ENCODE measurements at regions not wholly inside any gene's neighbourhood (a gene's known extent, or its start where the extent isn't known, plus 50 kb on each side); places are given as distances from the start of the nearest gene placed in this dataset.

DNA sequence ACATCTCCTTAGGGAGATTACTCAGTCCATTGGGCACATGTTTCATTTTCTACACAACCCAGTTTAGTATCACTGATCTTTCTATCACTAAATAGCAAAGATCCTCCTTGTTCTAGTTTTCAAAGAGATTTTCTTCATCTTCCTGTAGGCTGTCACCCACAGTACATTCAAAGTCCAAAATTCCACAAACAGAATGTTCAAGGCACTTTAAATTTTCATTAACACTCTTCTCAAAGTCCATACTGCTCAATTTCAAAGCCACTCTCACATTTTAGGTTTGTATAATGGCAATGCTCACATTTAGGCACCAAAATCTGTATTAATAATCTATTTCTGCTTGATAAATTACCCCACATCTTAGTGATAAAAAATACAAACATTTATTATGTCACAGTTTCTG is 152.8 kb downstream of the FSIP2 start:
- DNase-seq (ENCODE audit: low spot score): no peak

- DNase-seq (ENCODE audit: low spot score): no peak
These were observed 153.3 kb downstream of the FSIP2 start for GRCh38 chr2:185891804-185892411.

DNA sequence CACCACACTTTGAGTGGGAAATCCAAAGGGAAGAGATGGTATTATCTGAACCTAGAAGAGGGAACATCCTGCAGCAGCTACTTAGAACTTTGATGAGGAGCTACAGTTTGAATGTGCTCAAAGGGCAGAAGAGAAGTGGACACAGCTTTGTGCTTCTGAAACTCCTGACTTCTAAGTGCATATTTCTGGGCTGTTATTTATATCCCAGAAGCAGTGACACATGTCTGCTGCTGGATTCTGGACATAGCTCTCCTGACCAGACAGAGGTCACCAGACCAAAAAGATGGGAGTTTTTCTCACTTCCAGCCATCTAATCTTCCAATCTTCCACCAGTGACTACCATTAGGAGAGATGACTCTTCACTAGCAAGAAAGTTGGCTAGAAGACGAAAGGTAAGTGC is 153.9 kb downstream of the FSIP2 start:
- DNase-seq (ENCODE audit: low spot score): no peak

- no peak for DNase-seq (ENCODE audit: low spot score)
These were observed 155.6 kb downstream of the FSIP2 start for GRCh38 chr2:185894223-185894622.

GRCh38 chr2:185895828-185896693 is 157.5 kb downstream of the FSIP2 start:
- no peak for DNase-seq (ENCODE audit: low spot score)

GRCh38 chr2:185899366-185899765 is 160.8 kb downstream of the FSIP2 start:
- peak; percentile 7 for DNase-seq (ENCODE audit: low spot score)

DNA sequence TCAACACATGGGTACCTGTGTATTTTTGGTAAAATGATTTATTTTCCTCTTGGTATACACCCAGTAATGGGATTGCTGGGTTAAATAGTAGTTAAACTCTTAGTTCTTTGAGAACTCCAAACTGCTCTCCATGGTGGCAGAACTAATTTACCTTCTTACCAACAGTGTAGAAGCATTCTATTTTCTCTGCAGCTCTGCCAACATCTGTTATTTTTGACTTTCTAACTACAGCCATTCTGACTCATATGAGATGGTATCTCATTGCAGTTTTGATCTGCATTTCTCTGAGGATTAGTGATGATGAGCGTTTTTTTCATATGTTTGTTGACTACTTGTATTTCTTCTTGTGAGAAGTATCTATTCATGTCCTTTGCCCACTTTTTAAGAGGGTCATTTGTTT is 180.6 kb downstream of the FSIP2 start:
- no peak for DNase-seq (ENCODE audit: low spot score)

DNA sequence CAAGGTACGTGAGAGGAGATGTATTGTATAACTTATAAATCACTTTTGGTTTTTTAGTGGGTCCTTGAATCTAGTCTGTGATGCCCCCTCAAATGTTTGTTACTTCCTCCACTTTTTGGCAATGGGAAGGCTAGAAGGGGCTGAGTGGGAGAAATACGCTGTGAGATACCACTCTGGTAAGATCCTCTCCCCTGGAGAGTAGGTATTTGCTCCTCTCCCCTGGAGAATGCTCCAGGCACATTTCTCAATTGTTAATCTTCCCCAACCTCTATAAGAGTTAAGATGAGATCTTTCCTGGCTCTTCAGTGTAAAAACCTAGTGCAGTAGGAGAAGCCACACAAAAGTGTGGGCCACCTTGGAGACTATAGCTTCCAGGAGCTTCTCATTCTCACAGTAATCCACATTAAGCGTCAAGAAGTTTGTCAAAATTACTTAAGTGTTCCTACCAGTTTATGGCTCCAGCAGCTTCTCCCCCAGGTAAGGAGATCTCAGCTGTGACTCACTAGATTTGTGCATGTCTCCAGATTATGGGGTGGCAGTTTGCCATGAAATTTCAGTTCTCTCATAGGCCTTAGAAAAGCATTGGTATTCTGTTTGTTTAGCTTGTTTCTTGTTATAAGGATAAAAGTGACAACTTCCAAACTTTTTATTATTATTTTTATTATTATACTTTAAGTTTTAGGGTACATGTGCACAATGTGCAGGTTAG is 182.6 kb downstream of the FSIP2 start:
- DNase-seq (ENCODE audit: low spot score): no peak

- DNase-seq (ENCODE audit: low spot score): no peak
These were observed 195.6 kb downstream of the FSIP2 start for GRCh38 chr2:185934232-185934631.

GRCh38 chr2:185939858-185940257 is 201.3 kb downstream of the FSIP2 start:
- no peak for DNase-seq (ENCODE audit: low spot score)

- no peak for DNase-seq (ENCODE audit: low spot score)
These were observed 204.3 kb downstream of the FSIP2 start for GRCh38 chr2:185942855-185943254.

- DNase-seq (ENCODE audit: low spot score): no peak
These were observed 209.1 kb downstream of the FSIP2 start for GRCh38 chr2:185947722-185948121.

DNA sequence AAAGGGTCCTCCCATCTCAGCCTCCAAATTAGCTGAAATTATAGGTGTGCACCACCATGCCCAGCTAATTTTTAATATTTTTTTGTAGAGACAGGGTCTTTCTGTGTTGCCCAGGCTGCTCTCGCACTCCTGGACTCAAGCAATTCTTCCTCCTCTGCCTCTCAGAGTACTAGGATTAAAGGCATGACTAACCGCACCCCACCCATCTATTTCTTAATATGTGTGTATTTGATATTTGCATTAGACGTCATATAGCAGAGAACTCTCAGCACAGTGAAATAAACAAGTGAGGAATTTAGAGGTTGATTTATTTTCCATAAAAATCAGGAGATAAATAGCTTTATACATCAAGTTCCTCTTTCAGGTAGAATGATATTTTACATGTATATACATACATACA is 213.5 kb downstream of the FSIP2 start:
- DNase-seq (ENCODE audit: low spot score): no peak

- DNase-seq (ENCODE audit: low spot score): no peak
These were observed 215.8 kb downstream of the FSIP2 start for GRCh38 chr2:185954389-185954788.

- no peak for DNase-seq (ENCODE audit: low spot score)
These were observed 216.4 kb downstream of the FSIP2 start for GRCh38 chr2:185955050-185955449.

GRCh38 chr2:185967335-185967734 is 228.7 kb downstream of the FSIP2 start:
- no peak for DNase-seq (ENCODE audit: low spot score)

DNA sequence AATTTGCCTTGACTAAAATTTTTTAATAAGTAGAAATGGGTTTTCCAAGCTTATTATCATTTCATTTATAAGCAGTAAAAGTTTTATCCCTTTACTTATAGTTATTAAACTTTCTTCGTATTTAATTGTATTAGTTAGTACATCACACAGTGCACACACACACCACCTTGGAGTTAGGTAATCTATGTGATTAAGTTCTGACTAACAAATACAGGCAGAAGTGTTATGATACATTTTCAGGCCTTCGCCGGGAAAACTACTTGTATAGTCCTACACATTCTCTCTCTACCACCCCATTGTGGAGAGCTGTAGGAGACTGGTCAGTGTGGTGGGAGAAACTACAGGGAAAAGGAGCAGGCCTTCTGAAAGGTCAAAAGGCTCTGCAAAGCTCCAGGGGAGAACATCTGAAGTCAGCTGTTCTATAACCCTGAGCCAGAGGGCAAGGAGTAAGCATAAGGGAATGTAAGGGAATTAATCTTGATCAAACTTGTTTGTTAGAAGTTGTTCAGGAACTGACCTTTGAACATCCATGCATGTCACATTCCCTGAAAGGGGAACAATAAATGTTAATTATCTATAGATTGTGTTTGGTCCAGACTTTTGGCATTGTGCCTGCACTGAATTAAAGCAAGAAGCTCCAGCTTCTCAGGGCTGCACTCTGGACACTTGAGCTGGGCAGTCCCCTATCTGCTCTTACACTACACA is 231.7 kb downstream of the FSIP2 start:
- no peak for DNase-seq (ENCODE audit: low spot score)

DNA sequence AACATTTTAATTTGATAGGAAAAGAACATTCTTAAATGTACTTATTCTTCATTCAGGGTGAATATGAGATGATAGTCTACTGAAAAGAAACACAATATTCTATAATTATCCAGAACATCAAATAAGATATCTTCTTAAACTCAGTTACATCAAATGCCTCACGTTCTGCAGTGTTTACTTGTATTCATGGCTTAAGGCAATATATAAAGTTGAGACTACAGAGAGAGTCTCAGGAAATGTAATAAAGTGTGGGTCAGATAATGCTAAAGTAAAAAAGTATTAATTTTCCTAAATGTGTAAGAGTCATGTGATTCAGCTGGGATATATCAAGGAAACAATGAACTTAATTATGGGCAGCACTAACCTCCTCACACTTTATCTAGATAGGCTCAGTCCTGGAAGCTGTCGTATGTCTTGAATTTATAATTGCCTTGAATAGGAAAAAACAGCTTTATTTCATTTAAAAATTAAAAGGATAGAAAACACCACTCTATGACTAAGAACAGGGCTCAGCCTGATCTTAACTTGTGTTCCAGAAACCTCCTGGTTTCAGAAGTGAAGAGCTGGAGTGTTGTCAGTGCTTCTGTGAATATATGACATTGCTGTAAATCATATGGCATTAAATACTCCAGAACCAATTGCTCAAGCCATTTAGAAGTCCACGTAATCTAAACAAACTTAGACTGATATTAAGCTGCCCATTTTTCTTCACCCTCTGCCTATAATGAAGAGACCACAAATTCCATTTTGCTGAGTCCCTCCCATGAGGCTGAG is 240.2 kb downstream of the FSIP2 start:
- DNase-seq (ENCODE audit: low spot score): no peak

GRCh38 chr2:185979546-185980071 is 241.0 kb downstream of the FSIP2 start:
- no peak for DNase-seq (ENCODE audit: low spot score)

GRCh38 chr2:185980944-185981343 is 242.3 kb downstream of the FSIP2 start:
- no peak for DNase-seq (ENCODE audit: low spot score)

- no peak for DNase-seq (ENCODE audit: low spot score)
These were observed 246.1 kb downstream of the FSIP2 start for GRCh38 chr2:185984670-185985069.

Data from kidney capillary endothelial cell (primary cell).